ENCODE measurements at regions not wholly inside any gene's neighbourhood (a gene's known extent, or its start where the extent isn't known, plus 50 kb on each side); places are given as distances from the start of the nearest gene placed in this dataset.
A peak's percentile ranks its signal among the peaks of the same experiment; 100 is the strongest.
"Not testable (repeated sequence)": the region's sequence is repeated elsewhere in the genome, so short reads cannot be mapped to it uniquely, and the experiment has no call there.

DNA sequence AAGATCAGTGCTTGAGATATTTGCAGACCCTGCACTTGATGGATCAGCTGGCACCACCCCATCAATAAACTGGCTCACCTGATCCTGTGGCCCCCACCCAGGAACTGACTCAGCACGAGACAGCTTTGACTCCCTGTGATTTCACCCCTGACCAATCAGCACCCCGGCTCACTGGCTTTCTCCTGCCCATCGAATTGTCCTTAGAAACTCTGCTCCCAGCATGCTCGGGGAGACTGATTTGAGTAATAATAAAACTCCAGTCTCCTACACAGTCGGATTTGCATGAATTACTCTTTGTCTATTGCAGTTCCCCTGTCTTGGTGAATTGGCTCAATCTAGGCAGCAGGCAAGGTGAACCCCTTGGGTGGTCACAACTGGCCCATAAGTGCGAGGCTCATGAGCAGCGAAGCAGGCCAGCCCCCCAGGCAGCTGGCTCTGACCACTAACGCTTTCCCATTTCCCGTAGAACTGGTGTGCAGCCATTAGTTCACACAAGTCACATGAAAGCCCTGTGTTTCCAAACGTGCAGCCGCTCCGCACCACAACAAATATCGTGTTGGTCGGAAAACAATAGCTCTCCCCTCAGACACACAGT, 79.6 kb downstream of the RSPH3 start:
- DNase-seq: no peak

GRCh38 chr6:158919865-158920264, 80.1 kb downstream of the RSPH3 start:
- DNase-seq: no peak

DNA sequence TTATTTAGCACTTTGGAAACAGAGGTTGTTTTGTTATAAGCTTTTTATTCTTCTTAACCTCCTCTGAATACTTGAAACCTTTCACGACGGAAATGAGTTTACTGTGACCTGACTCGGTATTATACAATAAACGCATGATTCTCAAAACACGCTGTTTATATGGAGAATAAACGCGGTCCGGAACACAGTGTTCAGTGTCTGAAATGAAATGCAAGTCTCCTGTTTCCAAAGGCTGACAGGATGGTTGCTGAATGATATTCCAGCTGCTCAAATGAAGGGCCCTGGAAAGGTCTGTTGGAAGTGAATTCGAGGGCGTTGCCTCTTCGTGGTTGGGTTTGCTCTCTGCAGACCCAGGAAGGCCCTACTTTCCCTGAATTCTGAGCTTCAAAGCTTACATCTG, 83.4 kb downstream of the RSPH3 start:
- DNase-seq: peak; percentile 76

- no peak for DNase-seq
These were observed 85.1 kb downstream of the RSPH3 start for GRCh38 chr6:158914923-158915322.

- no peak for DNase-seq
These were observed 86.4 kb downstream of the RSPH3 start for GRCh38 chr6:158913580-158913979.

DNA sequence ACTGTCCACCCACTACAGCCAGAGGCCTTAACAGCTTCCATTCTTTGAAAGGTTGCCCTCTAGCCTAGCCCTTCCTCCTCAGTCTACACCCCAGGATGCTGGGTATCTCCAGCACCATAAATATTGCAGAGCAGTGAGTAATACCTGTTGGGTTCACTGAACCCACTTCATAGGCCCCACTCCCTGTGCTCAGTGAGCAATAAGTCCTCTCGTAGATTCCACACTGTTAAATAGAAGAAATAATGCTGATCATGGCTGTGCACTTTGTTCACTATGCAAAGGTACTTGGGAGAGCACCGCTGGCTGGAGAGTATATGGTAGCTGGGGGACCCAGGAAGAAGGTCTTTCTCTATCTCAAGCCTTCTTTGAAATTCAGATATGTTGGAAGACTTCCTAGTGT, 87.3 kb downstream of the RSPH3 start:
- DNase-seq: no peak

- no peak for DNase-seq
These were observed 88.1 kb downstream of the RSPH3 start for GRCh38 chr6:158911746-158912480.

DNA sequence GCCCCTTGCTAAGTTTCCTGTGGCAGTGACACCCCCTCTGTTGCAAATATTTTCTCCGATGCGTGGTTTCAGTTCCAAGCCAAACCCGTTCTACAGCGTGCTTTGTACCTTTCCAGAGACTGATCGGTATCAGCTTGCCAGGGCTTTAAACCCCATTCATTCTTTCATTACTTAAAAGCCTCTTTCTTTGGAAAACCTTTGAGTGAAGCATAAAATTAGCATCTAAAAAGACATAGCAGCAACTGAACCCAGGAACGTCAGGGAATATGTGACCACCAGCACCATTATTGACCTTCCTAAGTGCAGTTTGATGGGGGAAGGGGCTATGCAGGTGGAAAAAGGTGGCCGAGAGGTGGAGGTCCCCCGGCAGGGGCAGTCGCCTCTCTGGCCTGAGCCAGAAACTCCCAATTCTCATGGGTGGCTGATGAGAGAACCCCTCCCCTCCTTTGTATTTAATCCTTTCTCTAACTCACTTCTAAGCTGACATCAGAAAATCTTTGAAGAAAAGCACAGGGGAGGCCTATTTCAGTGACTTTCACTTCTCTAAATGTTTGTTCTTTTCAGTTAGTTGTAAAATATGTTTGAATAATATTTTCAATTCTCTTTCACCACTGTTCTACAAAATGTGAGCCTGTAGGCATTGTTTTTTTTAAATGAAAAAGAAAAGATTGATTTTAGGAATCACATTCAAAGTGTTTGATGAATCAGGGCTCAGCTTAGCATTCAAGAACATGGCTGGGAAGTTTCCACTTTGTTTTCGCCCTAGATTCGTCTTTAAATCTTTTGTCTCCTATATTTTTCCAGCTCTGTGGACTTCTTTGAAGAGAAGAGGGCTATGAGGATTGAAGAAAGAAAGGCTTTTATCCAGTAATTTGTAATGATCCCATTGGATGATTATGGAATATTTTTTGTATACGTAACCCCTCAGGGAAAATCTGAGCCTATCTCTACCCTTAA, 89.2 kb downstream of the RSPH3 start:
- no peak for DNase-seq

- no peak for DNase-seq
These were observed 90.1 kb downstream of the RSPH3 start for GRCh38 chr6:158909938-158910337.

GRCh38 chr6:158908606-158909005, 89.4 kb upstream of the EZR start:
- DNase-seq: no peak

DNA sequence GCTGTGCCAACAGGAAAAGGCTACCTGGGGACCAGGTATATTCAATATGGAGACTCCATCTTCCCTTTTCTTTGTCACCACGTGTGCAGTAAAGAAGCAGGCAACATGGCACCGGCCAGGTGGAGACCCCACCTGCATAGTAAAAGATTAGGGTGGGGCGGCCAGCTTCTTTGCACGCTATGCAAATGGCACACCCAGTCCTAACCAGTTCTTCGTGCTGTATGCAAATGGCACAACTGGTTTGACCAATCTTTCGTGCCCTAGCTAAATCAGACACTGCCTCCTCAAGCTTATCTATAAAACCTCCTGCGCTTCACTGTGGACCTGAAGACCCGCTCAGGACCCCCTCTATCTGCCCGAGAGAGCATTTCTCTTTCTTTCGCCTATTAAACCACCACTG, 88.8 kb upstream of the EZR start:
- no peak for DNase-seq

DNA sequence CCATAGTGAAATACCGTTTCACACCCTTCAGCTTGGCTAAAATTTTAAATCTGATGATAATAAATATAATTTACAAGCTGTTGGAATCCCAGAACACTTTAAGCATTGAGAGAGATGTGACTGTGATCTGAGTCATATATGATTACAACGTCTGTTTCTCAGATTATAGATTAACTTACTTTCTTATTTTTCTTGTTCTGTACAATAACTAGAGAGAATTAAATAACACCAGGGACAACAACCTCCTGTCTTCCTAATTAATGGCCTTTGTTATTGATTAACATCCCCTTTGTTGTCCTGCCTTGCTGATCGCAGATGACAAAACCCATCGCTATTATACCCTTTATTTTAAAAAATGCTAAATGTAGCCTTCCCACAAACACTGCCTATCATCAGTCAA, 87.8 kb upstream of the EZR start:
- DNase-seq: no peak

GRCh38 chr6:158905277-158905676, 86.1 kb upstream of the EZR start:
- no peak for DNase-seq

DNA sequence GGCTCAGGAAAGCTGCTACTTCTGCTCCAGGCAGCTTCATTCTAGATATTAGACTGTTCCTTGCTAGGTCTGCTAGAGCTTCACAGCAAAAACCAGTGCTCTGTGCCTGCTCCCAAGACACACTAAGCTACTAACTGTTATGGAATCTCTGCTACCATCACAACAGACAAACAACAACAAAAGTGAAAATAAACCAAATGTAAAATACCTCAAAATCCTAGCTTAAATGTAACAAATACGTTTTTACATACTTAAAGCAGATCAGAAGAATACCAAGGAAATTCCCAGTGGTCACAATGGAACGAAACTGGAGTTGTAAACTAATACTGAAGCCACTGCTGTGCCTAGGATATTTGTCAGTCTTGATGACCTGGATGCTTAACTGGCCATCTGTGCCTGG, 84.6 kb upstream of the EZR start:
- no peak for DNase-seq

GRCh38 chr6:158900663-158901312, 81.6 kb upstream of the EZR start:
- no peak for DNase-seq

GRCh38 chr6:158897236-158897635, 78.1 kb upstream of the EZR start:
- DNase-seq: no peak

DNA sequence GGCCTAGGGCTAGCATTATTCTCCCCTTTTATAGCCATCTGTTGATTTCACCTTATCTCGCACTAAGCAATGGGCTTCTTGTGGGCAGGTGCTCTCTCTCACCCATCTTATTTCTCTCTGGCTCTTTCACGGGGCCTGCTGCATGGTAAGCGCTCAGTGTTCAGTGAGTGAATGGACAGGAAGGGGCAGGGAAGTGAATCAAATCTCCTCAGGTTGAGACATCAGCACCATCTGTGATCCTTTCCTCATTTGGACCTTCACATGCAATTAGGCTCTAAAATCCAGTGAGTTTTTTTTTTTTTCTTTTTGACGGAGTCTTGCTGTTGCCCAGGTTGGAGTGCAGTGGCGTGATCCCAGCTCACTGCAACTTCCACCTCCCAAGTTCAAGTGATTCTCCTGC, 76.5 kb upstream of the EZR start:
- no peak for DNase-seq

GRCh38 chr6:158894193-158894592, 75.0 kb upstream of the EZR start:
- DNase-seq: peak; percentile 28

GRCh38 chr6:158892266-158892665, 73.1 kb upstream of the EZR start:
- DNase-seq: no peak

DNA sequence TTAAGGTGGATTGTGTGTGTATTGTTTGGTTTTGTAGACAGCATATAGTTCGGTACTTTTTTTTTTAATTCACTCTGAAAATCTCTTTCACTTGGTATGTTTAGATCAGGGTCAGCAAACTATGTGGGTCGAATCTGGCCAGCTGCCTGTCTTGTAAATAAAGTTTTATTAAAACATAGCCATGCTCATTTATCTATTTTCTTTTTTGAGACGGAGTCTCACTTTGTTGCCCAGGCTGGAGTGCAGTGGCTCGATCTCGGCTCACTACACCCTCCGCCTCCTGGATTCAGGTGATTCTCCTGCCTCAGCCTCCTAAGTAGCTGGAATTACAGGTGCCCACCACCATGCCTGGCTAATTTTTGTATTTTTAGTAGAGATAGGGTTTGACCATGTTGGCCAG, 72.4 kb upstream of the EZR start:
- DNase-seq: not testable (repeated sequence)

DNA sequence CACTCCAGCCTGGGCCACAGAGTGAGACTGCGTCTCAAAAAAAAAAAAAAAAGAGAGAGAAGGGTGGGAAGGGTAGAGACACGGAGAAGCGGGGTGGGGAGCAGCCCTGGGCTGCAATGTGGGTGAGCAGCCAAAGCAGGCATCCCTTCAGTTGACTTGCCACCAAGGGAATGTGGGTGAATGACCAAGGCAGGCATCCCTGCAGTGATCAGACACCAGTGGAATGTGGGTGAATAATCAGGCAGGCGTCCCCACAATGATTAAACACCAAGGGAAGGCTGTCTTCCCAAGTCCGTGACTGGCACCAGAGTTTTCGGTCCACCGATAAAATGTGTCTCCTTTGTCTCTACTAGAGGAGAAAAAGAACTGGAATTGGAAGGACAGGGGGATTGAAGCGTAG, 69.0 kb upstream of the EZR start:
- DNase-seq: not testable (repeated sequence)

GRCh38 chr6:158886346-158886977, 67.3 kb upstream of the EZR start:
- not testable (repeated sequence) for DNase-seq

GRCh38 chr6:158881884-158882283, 62.7 kb upstream of the EZR start:
- DNase-seq: not testable (repeated sequence)
